ENCODE measurements at regions not wholly inside any gene's neighbourhood (a gene's known extent, or its start where the extent isn't known, plus 50 kb on each side); places are given as distances from the start of the nearest gene placed in this dataset.

DNA sequence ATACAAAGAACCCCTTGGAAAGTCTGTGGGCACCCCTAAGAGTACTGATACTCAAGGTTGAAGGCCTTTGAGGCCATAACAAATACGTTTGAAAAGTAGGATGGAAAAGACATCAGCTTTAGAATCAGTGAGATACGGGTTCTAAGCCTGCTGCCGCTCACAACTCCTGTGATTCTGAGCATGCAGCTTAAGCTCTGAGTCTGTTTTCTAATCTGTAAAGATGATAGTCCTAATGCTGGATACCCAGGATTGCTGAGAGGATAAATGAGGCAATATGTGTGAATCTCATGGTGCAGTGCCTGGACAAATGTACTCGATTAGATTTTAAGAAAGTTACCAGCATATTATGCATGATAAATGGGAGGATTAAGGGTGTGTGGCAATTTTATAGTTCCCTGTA lies 321.0 kb upstream of the HSF2 start:
- DNase-seq: no peak

- no peak for DNase-seq
Measured at GRCh38 chr6:122079916-122080315, 319.5 kb upstream of the HSF2 start.

DNA sequence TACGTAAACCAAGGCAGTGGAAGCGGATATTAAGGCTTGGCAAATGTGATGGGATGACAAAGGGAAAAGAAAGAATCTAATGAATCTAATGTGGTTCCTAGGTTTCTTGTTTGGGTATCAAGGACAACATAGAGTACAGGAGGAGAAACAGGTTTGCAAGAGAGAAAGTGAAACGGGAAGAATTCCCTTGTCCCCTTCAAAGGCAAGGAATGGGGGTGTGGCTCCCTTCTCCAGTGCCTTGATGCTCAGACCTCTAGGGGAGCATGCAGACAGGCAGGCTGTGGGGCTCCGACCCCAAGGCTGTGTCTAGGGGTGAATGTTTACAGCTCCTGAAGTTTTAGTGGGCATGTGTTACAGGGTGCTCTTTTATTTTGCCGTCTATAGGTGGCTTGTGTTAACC lies 317.5 kb upstream of the HSF2 start:
- no peak for DNase-seq

DNA sequence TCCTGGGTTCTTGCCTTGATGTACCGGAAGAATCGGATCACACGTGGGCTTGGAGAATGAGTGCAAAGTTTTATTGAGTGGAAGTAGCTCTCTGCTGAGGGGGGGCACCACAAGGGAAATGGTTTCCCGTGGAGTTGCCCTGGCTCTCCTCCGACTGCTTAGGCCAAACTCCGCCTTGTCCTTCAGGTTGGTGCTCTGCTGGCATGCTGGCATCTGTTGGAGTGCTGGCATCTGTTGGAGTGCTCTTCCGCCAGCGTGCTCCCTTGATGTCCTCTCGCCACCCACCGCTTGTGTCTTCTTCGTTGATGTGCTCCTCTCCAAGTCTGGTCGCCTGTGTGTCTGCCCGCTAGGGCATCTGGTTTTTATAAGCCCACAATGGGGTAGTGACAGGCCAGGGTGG lies 317.1 kb upstream of the HSF2 start:
- DNase-seq: no peak

DNA sequence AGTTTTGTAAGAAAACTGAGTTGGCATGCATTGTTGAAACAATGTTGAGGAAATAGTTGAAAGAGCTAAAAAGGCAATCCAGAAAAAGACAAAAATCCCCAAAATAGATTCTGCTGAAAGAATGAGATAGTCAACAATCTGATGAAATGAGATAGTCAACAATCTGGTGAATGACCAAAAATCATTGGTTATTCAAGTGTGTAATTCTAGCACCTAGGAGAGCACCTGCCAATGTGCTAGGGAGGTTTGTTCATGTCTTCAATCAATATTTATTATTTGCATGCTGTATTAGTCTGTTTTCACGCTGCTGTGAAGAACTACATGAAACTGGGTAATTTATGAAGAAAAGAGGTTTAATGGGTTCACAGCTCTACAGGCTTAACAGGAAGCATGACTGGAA lies 307.1 kb upstream of the HSF2 start:
- no peak for DNase-seq

DNA sequence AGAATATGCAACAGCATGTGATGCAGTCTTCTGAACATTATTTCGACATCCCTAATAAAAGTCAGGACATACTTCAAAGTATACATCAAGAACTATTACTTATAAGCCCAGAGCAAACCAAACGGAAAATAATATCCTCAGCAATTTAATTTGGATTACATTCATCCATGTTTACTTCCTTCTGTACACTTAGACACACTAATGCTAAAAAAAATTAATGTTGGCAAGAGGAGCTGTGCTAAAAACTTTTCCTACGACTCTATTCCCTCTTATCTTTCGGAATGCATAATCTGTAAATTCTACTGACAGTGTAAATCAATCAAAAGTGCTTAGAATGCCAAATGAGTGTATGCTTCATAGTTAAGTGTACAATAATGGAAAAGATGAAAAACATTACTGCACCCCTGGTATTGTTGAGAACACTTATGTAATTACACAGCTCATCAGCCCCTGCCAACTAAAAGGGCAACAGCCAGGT lies 301.2 kb upstream of the HSF2 start:
- DNase-seq: no peak

DNA sequence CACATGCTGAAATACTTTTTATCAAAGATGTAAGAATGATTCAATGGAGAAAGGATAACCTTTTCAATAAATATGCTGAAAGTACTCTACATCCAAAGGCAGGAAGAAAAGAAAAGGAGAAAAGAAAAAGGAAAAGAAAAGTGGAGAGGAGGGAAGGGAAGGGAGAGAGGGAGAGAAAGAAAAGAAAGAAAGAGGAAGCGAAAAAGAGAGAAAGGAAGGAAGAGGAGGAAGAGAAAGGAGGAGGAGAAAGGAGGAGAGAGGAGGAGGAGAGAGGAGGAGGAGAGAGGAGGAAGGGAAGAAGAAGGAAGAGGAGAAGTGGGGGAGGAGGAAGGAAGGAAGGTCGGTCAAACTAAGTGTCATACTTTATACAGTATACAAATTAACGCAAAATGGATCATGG lies 297.4 kb upstream of the HSF2 start:
- no peak for DNase-seq

GRCh38 chr6:122107256-122107852 lies 292.1 kb upstream of the HSF2 start:
- DNase-seq: no peak

DNA sequence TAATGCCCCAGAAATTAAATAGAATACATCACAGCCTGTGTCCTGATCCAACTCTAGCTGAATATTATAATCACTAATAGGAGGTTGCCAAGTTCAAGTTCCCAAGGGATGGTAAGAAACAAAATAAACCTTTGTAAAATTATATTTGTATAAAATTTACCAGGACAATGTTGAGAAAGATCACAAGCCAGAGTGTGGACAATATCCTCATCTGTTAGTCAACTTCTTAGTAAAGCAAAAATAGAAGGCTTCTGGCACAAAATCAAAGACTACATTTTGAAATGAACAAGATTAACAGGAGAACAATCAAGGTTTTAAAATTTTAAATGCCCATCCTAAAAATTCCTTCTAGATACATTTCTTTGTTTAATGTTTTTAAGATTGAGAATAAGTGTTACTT lies 290.4 kb upstream of the HSF2 start:
- DNase-seq: no peak

- DNase-seq: no peak
Measured at GRCh38 chr6:122114717-122115116, 284.7 kb upstream of the HSF2 start.

DNA sequence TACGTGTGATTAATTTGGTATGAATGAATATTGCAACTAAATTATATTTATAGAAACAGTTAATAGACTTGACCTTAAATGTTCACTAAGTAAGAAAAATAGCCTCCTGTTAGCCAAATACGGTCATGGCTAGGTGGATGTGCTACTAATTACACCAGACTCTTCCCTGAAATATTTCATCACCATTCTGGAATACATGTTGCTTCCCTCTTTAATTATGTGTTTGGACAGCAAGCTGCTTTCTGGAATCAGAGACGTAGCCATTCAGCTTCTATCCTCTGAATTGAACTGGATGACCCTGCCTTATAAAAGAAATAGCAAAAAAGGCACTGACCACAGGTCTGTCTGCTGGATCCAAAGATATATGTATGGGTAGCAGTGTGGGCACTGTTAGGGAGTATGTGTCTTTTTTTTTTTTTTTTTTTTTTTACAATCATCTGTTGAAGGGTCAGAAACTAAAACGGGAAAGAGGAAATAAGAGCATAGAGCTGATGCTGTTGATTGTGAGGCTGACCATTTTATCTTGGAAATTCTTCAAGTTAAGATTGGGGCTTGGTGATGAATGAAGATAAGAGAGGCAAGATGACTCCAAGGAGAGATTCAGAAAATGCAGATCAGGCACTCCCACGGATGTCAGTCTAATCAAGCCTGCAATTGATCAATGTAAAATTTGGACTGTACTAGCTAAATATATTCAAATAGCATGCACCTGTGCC lies 283.2 kb upstream of the HSF2 start:
- DNase-seq: no peak

DNA sequence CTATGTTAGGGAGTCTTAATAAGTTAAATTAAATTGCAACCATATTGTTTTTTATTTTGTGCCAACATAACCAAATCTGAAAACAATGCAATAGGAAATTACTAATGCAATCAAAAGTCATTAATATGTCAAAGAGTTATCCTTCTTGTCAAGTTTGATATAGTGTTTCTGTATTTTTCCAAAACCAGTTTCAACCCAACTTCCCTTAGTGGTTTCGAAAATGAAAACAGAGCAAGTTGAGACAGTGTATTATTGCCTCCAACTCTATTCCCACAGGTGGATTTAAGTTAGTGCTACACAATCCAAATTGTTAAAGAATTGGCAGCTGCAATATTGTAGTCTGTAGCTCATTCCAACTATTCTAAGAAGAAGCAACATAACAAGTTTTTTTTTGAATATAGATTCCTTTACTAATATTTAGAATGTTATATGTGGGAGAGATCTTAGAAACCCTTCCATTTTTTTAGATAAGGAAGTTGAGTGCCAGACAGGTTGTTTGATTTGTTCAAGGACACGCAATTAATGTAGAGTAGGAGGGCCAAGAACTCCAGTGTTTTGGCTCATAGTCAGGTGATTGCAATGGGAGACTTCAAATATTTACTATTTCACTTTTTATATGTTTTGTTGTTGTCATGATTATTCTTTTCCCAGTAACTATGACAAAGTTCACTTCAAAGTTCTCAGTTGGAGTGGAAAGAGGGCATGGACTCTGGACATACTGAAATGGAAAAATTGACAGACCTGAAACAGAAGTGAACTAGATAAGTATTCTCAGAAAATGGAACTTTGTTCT lies 282.4 kb upstream of the HSF2 start:
- no peak for DNase-seq

DNA sequence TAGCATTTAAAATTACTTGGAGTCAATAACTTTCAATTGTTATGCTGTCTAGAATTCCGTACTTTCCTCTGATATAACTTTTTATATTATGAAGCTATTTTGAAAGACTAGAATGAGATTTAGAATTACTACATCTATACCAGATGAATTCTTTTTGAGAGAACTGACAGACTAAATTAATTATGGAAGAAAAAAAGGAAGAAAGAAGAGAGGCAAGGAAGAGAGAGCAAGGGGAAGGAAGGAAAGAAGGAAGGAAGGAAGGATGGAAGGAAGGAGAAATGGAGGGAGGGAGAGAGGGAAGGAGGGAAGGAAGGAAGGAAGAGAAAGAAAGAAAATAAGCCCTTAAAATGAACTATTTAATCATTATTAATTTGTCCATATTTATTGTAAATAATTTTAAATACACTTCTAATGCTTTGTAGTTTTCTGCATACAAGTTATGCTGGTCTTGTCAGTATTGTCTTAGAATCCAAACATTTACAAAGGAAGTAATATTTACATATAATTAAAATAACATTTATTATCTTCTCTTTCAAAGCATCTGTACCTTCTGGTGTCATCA lies 280.4 kb upstream of the HSF2 start:
- no peak for DNase-seq

DNA sequence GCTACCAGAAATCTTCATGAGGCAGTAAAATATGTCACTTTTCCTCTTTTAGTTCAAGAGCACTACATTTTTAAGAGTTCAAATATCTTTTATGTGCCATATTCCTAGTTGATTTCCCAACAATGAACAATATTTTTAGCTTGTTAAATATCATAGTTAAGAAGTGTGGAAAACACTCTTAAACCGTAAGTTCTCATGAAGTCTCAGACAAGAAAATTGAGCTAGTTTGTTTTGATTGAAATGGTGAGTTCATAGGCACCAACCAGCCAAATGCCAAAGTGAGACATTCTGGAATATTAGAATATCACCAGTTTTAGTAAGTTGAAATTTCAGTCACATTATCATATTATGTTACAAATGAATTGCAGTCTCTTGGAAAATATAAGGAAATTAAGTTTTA lies 277.2 kb upstream of the HSF2 start:
- DNase-seq: no peak

DNA sequence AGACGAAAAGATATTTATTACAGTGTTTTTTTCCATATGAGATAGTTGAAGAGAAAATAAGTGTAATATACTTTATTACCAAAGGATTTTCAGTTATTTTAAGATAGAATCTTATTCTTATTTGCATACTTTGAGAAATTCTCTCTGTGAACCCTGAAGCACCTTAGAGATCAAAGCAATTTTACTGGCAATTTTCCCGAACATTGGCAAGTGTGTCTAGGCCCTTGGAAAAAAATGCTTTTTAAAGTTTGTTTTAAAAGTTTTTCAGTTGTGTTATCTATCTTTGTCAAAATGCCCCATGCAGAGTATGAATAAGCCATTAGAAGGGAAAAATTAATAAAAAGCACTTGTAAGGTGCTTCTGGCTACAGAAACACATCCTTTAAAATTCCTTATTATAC lies 276.8 kb upstream of the HSF2 start:
- DNase-seq: no peak

- no peak for DNase-seq
Measured at GRCh38 chr6:122124908-122125307, 274.5 kb upstream of the HSF2 start.

- DNase-seq: no peak
Measured at GRCh38 chr6:122126894-122127293, 272.6 kb upstream of the HSF2 start.

GRCh38 chr6:122128445-122128844 lies 271.0 kb upstream of the HSF2 start:
- DNase-seq: no peak

- DNase-seq: no peak
Measured at GRCh38 chr6:122129313-122130025, 270.0 kb upstream of the HSF2 start.

- no peak for DNase-seq
Measured at GRCh38 chr6:122130026-122130348, 269.5 kb upstream of the HSF2 start.

DNA sequence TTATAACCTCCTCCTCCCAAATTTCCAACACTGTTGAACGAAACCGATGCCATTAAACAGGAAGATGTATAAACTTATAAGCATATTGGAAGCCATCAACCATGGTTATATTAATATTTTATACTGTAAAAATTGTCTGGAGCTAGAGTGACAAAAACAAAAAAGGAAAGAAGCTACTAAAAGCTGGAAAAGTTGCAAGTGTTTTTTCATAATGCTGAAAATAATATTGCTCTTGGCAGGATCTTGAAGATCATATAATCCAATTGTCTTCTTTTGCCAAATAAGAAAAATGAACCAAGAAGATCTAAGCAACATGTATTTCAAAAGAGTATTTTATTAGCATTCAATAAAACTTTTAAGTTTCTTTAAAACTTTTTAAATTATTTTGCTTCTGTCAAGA lies 268.9 kb upstream of the HSF2 start:
- DNase-seq: no peak

DNA sequence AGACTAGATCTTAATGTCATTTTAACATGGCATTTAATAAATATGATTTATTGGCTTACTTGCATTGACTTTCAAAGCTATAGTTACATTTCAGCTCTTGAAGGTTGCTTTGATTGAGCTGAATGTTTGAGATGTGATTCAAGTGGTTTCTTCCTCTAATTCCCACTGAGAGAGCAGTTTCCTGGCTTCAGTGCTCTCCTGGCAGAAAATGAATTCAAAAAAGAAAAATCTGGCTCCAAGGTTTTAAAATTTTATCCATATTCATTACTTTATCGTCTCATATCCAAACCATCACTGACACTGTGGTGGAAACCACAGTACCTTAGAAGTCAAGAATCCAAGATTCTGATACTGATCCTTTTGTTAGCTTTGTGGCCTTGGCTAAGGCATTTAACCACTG lies 263.1 kb upstream of the HSF2 start:
- no peak for DNase-seq

DNA sequence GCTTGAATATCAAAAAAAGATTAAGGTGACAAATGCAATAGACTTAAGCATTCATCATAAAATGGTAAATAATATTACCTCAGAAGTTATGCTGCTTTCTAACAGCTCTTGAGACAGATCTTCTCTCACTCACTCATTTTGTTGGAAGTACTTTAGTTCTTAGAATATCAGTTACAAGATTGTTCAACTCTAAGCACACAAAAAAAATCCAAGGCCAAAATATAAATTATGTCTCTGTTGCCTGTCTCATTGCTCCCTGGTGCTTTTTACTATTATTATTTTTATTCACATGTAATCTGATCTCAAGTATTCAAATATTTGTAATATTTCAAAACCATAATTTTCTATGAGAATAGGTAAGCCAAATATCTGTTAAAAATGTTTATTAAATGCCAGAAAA lies 259.4 kb upstream of the HSF2 start:
- no peak for DNase-seq

Measured in NCI-H510A (cell line).